SK-N-SH treated with all-trans-retinoic acid at 6 μM for 48 hours (cell line): ENCODE measurements at regions not wholly inside any gene's neighbourhood (a gene's known extent, or its start where the extent isn't known, plus 50 kb on each side); places are given as distances from the start of the nearest gene placed in this dataset.
"Not testable (repeated sequence)": the region's sequence is repeated elsewhere in the genome, so short reads cannot be mapped to it uniquely, and the experiment has no call there.

ENCODE experiments used
- BACH2 ChIP-seq: fragments of 250-450 bp; sonication (Bioruptor Pico); IDR thresholded peaks from 2 replicates; pipeline ENCODE4 v1.9.0; 2021; ENCODE audit warnings: mild to moderate bottlenecking, borderline replicate concordance
- CSRNP3 ChIP-seq: fragments of 250-450 bp; sonication (Bioruptor Pico); IDR thresholded peaks from 2 replicates; pipeline ENCODE4 v1.5.1; 2021; ENCODE audit warnings: mild to moderate bottlenecking, moderate library complexity
- OSR1 ChIP-seq: fragments of 250-450 bp; sonication (Bioruptor Pico); IDR thresholded peaks from 2 replicates; pipeline ENCODE4 v1.8.0; 2022; ENCODE audit warnings: moderate library complexity, mild to moderate bottlenecking, inconsistent platforms
- PPARA ChIP-seq: fragments of 250-450 bp; sonication (Bioruptor Pico); IDR thresholded peaks from 2 replicates; pipeline ENCODE4 v1.5.0; 2020; ENCODE audit warnings: mild to moderate bottlenecking, borderline replicate concordance
- RARB ChIP-seq: fragments of 250-450 bp; sonication (Bioruptor Pico); IDR thresholded peaks from 2 replicates; pipeline ENCODE4 v1.8.0; 2021; ENCODE audit warnings: mild to moderate bottlenecking, moderate library complexity
- TCF4 ChIP-seq: fragments of 250-450 bp; sonication (Bioruptor Pico); IDR thresholded peaks from 2 replicates; pipeline ENCODE4 v1.8.0; 2021; ENCODE audit warnings: mild to moderate bottlenecking, moderate library complexity, borderline replicate concordance

- not testable (repeated sequence) for TF ChIP-seq OSR1 (CRISPR knock-in tag); BACH2; PPARA; RARB (CRISPR knock-in tag); CSRNP3 (CRISPR knock-in tag); TCF4 (CRISPR knock-in tag)
These were observed 81.4 kb upstream of the NEK3 start for GRCh38 chr13:52240752-52241151.
